T-cell (primary cell): ENCODE measurements at regions not wholly inside any gene's neighbourhood (a gene's known extent, or its start where the extent isn't known, plus 50 kb on each side); places are given as distances from the start of the nearest gene placed in this dataset.

Source experiments
- ATAC-seq, 4 experiments: fragments of 200-7000 bp in 3 of 4; fragments of 150-1000 bp in 1 of 4; cut with Tn5 transposase; replicated peaks in 1 of 4; 1 replicate in 3 of 4; 2 replicates in 1 of 4; pipeline ENCODE4 v1.10.0; 2021; ENCODE audit warnings: moderate library complexity in 3 of 4, mild to moderate bottlenecking in 2 of 4, moderate number of reproducible peaks in 1 of 4
- CTCF ChIA-PET, 2 donors: fragments of 300-600 bp; sonication (Branson Sonifier 250); formaldehyde crosslinking; loops; one replicate each; lab custom pipeline; 2022; ENCODE audit warnings: antibody characterized with exemption in 2 of 2; lab: Charles Lee
- POLR2A ChIA-PET, 2 donors: fragments of 300-600 bp; sonication (Branson Sonifier 250); formaldehyde crosslinking; loops; one replicate each; lab custom pipeline; 2022; ENCODE audit warnings: antibody characterized with exemption in 2 of 2; lab: Charles Lee
- DNase-seq, 35 experiments: peaks; one replicate each; pipeline versions ENCODE4 v3.0.0 to v3.0.0-alpha.2; 2013 to 2023
- H3K27ac ChIP-seq: one replicate; pipeline ENCODE4 v1.5.1; 2013; ENCODE audit warnings: low read length
- H3K27me3 ChIP-seq, 2 experiments: replicated peaks in 1 of 2; 1 replicate in 1 of 2; 2 replicates in 1 of 2; pipeline versions ENCODE4 v1.6.1 to v1.7.0; 2013; ENCODE audit warnings: low read length in 1 of 2, mixed read lengths in 1 of 2; ENCODE audit not compliant: control insufficient read depth in 2 of 2, insufficient read depth in 2 of 2; ENCODE audit errors: extremely low read depth in 1 of 2
- H3K36me3 ChIP-seq, 2 donors: 1 replicate in 1 of 2; 2 replicates in 1 of 2; pipeline versions ENCODE4 v1.6.1 to v1.7.0; 2013; ENCODE audit warnings: low read length in 1 of 2; ENCODE audit not compliant: control insufficient read depth in 2 of 2, insufficient read depth in 1 of 2; ENCODE audit errors: extremely low read depth in 1 of 2
- H3K4me1 ChIP-seq, 2 experiments: 1 replicate in 1 of 2; 2 replicates in 1 of 2; pipeline versions ENCODE4 v1.6.1 to v1.7.0; 2013; ENCODE audit warnings: low read length in 2 of 2, mixed read lengths in 1 of 2; ENCODE audit not compliant: insufficient read depth in 2 of 2, control insufficient read depth in 1 of 2; ENCODE audit errors: extremely low read depth in 1 of 2
- H3K4me3 ChIP-seq, 2 donors: 1 replicate in 1 of 2; 2 replicates in 1 of 2; pipeline versions ENCODE4 v1.5.1 to v1.7.0; 2013; ENCODE audit warnings: mild to moderate bottlenecking in 2 of 2, low read length in 1 of 2, moderate library complexity in 1 of 2; ENCODE audit not compliant: control insufficient read depth in 1 of 2; ENCODE audit errors: extremely low read depth in 1 of 2
- H3K9me3 ChIP-seq: 2 replicates; pipeline ENCODE4 v1.7.0; 2013
- H3K27ac Mint-ChIP-seq, 2 donors: one replicate each; pipeline ENCODE4 v1.8.0; 2020 to 2021; ENCODE audit warnings: mild to moderate bottlenecking in 2 of 2, mixed read lengths in 2 of 2
- H3K27me3 Mint-ChIP-seq, 2 donors: one replicate each; pipeline ENCODE4 v1.8.0; 2021 to 2022; ENCODE audit warnings: mixed read lengths in 2 of 2
- H3K36me3 Mint-ChIP-seq: one replicate; pipeline ENCODE4 v1.8.0; 2021; ENCODE audit warnings: mixed read lengths
- H3K4me1 Mint-ChIP-seq, 3 donors: one replicate each; pipeline ENCODE4 v1.8.0; 2020 to 2022; ENCODE audit warnings: mixed read lengths in 3 of 3, mild to moderate bottlenecking in 1 of 3
- H3K4me3 Mint-ChIP-seq, 3 donors: one replicate each; pipeline ENCODE4 v1.8.0; 2020 to 2022; ENCODE audit warnings: mild to moderate bottlenecking in 3 of 3, mixed read lengths in 3 of 3, moderate library complexity in 3 of 3
- H3K9me3 Mint-ChIP-seq, 3 donors: one replicate each; pipeline ENCODE4 v1.8.0; 2020 to 2022; ENCODE audit warnings: mixed read lengths in 3 of 3
- WGBS: methylation state at CpG from one replicate; pipeline ENCODE4 v1.1.5; 2013; ENCODE audit warnings: missing lambda C conversion rate; ENCODE audit not compliant: insufficient coverage; 5-methylcytosine and 5-hydroxymethylcytosine counted together

GRCh38 chr3:154801729-154802128 lies 278.4 kb upstream of the MME start:
- ATAC-seq (no peak), DNase-seq (no peak)
- H3K4me3 ChIP-seq, result no peak overlapping the region
- CTCF ChIA-PET, result no interaction called here
- Mint-ChIP-seq H3K4me3 (no peak overlapping the region), H3K36me3 (no peaks in the 10 kb centered on the region), H3K9me3 (peaks cover 6 to 13% (median 6%) of the 10 kb centered on the region in 3 donors), H3K4me1 (no peaks in the 10 kb centered on the region), H3K27me3 (no peaks in the 10 kb centered on the region), H3K27ac (no peak overlapping the region)
- H3K27ac ChIP-seq, result no peak overlapping the region
- H3K9me3 ChIP-seq, result no peaks in the 10 kb centered on the region
- no peaks in the 10 kb centered on the region for H3K4me1 ChIP-seq
- POLR2A ChIA-PET, result no interaction called here
- H3K27me3 ChIP-seq, result no peaks in the 10 kb centered on the region
- no peaks in the 10 kb centered on the region for H3K36me3 ChIP-seq

- POLR2A ChIA-PET, result no interaction called here
- Histone ChIP-seq H3K27me3 (no peaks in the 10 kb centered on the region), H3K27ac (no peak overlapping the region), H3K4me3 (no peak overlapping the region), H3K36me3 (no peaks in the 10 kb centered on the region), H3K9me3 (no peaks in the 10 kb centered on the region), H3K4me1 (no peaks in the 10 kb centered on the region)
- Mint-ChIP-seq H3K27ac (no peak overlapping the region), H3K4me3 (no peak overlapping the region), H3K27me3 (no peaks in the 10 kb centered on the region), H3K36me3 (no peaks in the 10 kb centered on the region), H3K9me3 (peaks cover 0 to 2% (median 0%) of the 10 kb centered on the region in 3 donors), H3K4me1 (no peaks in the 10 kb centered on the region)
- no CpG with 5 or more reads among the region's 2 CpGs for WGBS
- DNase-seq, result no peak
- ATAC-seq, result no peak
- CTCF ChIA-PET, result no interaction called here
These were observed 280.3 kb upstream of the MME start for GRCh38 chr3:154799800-154800199.

- no peak overlapping the region for H3K27ac Mint-ChIP-seq
- H3K36me3 Mint-ChIP-seq, result no peaks in the 10 kb centered on the region
- ChIA-PET CTCF (no interaction called here), POLR2A (no interaction called here)
- Histone ChIP-seq H3K27me3 (no peaks in the 10 kb centered on the region), H3K4me1 (no peaks in the 10 kb centered on the region), H3K4me3 (no peak overlapping the region), H3K27ac (no peak overlapping the region), H3K9me3 (no peaks in the 10 kb centered on the region), H3K36me3 (no peaks in the 10 kb centered on the region)
- no peak overlapping the region for H3K4me3 Mint-ChIP-seq
- H3K4me1 Mint-ChIP-seq, result no peaks in the 10 kb centered on the region
- WGBS, result 33% methylated on average over 1 of the region's 2 CpGs
- ATAC-seq, result no peak
- no peaks in the 10 kb centered on the region for H3K9me3 Mint-ChIP-seq
- H3K27me3 Mint-ChIP-seq, result no peaks in the 10 kb centered on the region
- no peak for DNase-seq
These were observed 284.5 kb upstream of the MME start for GRCh38 chr3:154795582-154795981.

- no peak overlapping the region for H3K4me3 Mint-ChIP-seq
- ChIA-PET POLR2A (no interaction called here), CTCF (interaction anchor here in 1 of 2 donors (0.6 kb wide), 1 partner anchor 10 kb away, joined by 5 read pairs; no protein-coding TSS in a partner anchor)
- no peaks in the 10 kb centered on the region for H3K36me3 ChIP-seq
- H3K4me3 ChIP-seq, result no peak overlapping the region
- no peaks in the 10 kb centered on the region for H3K4me1 ChIP-seq
- H3K27ac Mint-ChIP-seq, result no peak overlapping the region
- no peaks in the 10 kb centered on the region for H3K27me3 Mint-ChIP-seq
- H3K36me3 Mint-ChIP-seq, result no peaks in the 10 kb centered on the region
- no peaks in the 10 kb centered on the region for H3K27me3 ChIP-seq
- no peaks in the 10 kb centered on the region for H3K4me1 Mint-ChIP-seq
- DNase-seq, result no peak
- H3K9me3 Mint-ChIP-seq, result no peaks in the 10 kb centered on the region
- ATAC-seq, result no peak
- no peaks in the 10 kb centered on the region for H3K9me3 ChIP-seq
- H3K27ac ChIP-seq, result no peak overlapping the region
These were observed 285.2 kb upstream of the MME start for GRCh38 chr3:154794814-154795445.

- H3K4me3 Mint-ChIP-seq, result no peak overlapping the region
- no peaks in the 10 kb centered on the region for H3K27me3 Mint-ChIP-seq
- no peaks in the 10 kb centered on the region for H3K36me3 Mint-ChIP-seq
- no peak for DNase-seq
- H3K9me3 ChIP-seq, result no peaks in the 10 kb centered on the region
- no peak overlapping the region for H3K27ac ChIP-seq
- H3K36me3 ChIP-seq, result no peaks in the 10 kb centered on the region
- H3K27me3 ChIP-seq, result no peaks in the 10 kb centered on the region
- no peaks in the 10 kb centered on the region for H3K4me1 ChIP-seq
- no peak overlapping the region for H3K4me3 ChIP-seq
- no peak overlapping the region for H3K27ac Mint-ChIP-seq
- H3K4me1 Mint-ChIP-seq, result no peaks in the 10 kb centered on the region
- ChIA-PET CTCF (interaction anchor here in 1 of 2 donors (0.6 kb wide), 1 partner anchor 9 kb away, joined by 5 read pairs; no protein-coding TSS in a partner anchor), POLR2A (interaction anchor here in 1 of 2 donors (0.6 kb wide), 1 partner anchor 18 kb away, joined by 3 read pairs; no protein-coding TSS in a partner anchor)
- no CpG with 5 or more reads among the region's 1 CpG for WGBS
- H3K9me3 Mint-ChIP-seq, result no peaks in the 10 kb centered on the region
- no peak for ATAC-seq
These were observed 285.7 kb upstream of the MME start for GRCh38 chr3:154794391-154794790.

GRCh38 chr3:154792828-154793227 lies 287.3 kb upstream of the MME start:
- WGBS, result no CpG with 5 or more reads among the region's 1 CpG
- no peaks in the 10 kb centered on the region for H3K4me1 ChIP-seq
- ATAC-seq, result no peak
- H3K27ac Mint-ChIP-seq, result no peak overlapping the region
- H3K36me3 ChIP-seq, result no peaks in the 10 kb centered on the region
- H3K27ac ChIP-seq, result no peak overlapping the region
- H3K27me3 Mint-ChIP-seq, result no peaks in the 10 kb centered on the region
- no peak overlapping the region for H3K4me3 Mint-ChIP-seq
- DNase-seq, result no peak
- POLR2A ChIA-PET, result no interaction called here
- no peaks in the 10 kb centered on the region for H3K27me3 ChIP-seq
- H3K4me3 ChIP-seq, result no peak overlapping the region
- H3K36me3 Mint-ChIP-seq, result no peaks in the 10 kb centered on the region
- no peaks in the 10 kb centered on the region for H3K9me3 Mint-ChIP-seq
- CTCF ChIA-PET, result no interaction called here
- no peaks in the 10 kb centered on the region for H3K4me1 Mint-ChIP-seq
- H3K9me3 ChIP-seq, result no peaks in the 10 kb centered on the region

GRCh38 chr3:154791611-154792010 lies 288.5 kb upstream of the MME start:
- H3K27ac Mint-ChIP-seq, result no peak overlapping the region
- ATAC-seq (no peak), DNase-seq (no peak)
- no peaks in the 10 kb centered on the region for H3K27me3 ChIP-seq
- no peaks in the 10 kb centered on the region for H3K36me3 ChIP-seq
- H3K4me3 ChIP-seq, result no peak overlapping the region
- no peaks in the 10 kb centered on the region for H3K4me1 Mint-ChIP-seq
- no peaks in the 10 kb centered on the region for H3K4me1 ChIP-seq
- H3K27me3 Mint-ChIP-seq, result no peaks in the 10 kb centered on the region
- no peaks in the 10 kb centered on the region for H3K9me3 Mint-ChIP-seq
- ChIA-PET POLR2A (no interaction called here), CTCF (no interaction called here)
- no peaks in the 10 kb centered on the region for H3K36me3 Mint-ChIP-seq
- H3K9me3 ChIP-seq, result no peaks in the 10 kb centered on the region
- H3K4me3 Mint-ChIP-seq, result no peak overlapping the region
- no peak overlapping the region for H3K27ac ChIP-seq
